ENCODE measurements at regions not wholly inside any gene's neighbourhood (a gene's known extent, or its start where the extent isn't known, plus 50 kb on each side); places are given as distances from the start of the nearest gene placed in this dataset.

- Mint-ChIP-seq H3K27ac (no peak overlapping the region), H3K9me3 (no peaks in the 10 kb centered on the region; the same call in 2 of the 3 replicates), H3K27me3 (ENCODE audit: insufficient read depth, low read depth, poor library complexity) (no peaks in the 10 kb centered on the region), H3K4me1 (no peaks in the 10 kb centered on the region), H3K36me3 (ENCODE audit: low read depth) (peaks cover 3% of the 10 kb centered on the region; the same call in 2 of the 3 replicates), H3K4me3 (no peak overlapping the region)
- TF ChIP-seq NANOG (IDR thresholded peaks at IDR 0.05; ENCODE audit: borderline replicate concordance) (no peak), EZH2 (IDR thresholded peaks at IDR 0.05; ENCODE audit: low read depth, unreplicated experiment) (no peak), POLR2AphosphoS5 (IDR thresholded peaks at IDR 0.05; ENCODE audit: low read depth) (no peak), ZNF331 (CRISPR knock-in tag; IDR thresholded peaks at IDR 0.05; ENCODE audit: low read depth) (no peak), CREB1 (CRISPR knock-in tag; IDR thresholded peaks at IDR 0.05; ENCODE audit: low read depth) (no peak), CTCF (conservative IDR thresholded peaks at IDR 0.05; ENCODE audit: low read depth in 2 of 2) (no peak), ZNF114 (CRISPR knock-in tag; IDR thresholded peaks at IDR 0.05) (no peak), STAT1 (IDR thresholded peaks at IDR 0.05; ENCODE audit: unreplicated experiment) (no peak), ETS1 (IDR thresholded peaks at IDR 0.05) (no peak), EZH2phosphoT487 (IDR thresholded peaks at IDR 0.05; ENCODE audit: unreplicated experiment) (no peak), ZNF462 (CRISPR knock-in tag; IDR thresholded peaks at IDR 0.05) (no peak), JUNB (IDR thresholded peaks at IDR 0.05; ENCODE audit: unreplicated experiment) (no peak)
- Histone ChIP-seq H3F3A (replicated peaks; ENCODE audit: low read depth) (no peaks in the 10 kb centered on the region), H3K27me3 (ENCODE audit: insufficient read depth) (no peaks in the 10 kb centered on the region), H3K36me3 (ENCODE audit: insufficient read depth) (no peaks in the 10 kb centered on the region), H2AFZ (no peak overlapping the region), H3K4me2 (no peak overlapping the region), H4K20me1 (replicated peaks; ENCODE audit: insufficient read depth) (no peaks in the 10 kb centered on the region), H3K9me2 (ENCODE audit: insufficient read depth) (no peaks in the 10 kb centered on the region), H3K27ac (ENCODE audit: low read depth) (no peak overlapping the region), H3K79me2 (replicated peaks; ENCODE audit: insufficient read depth) (no peaks in the 10 kb centered on the region), H3K4me3 (no peak overlapping the region), H3K4me1 (ENCODE audit: insufficient read depth) (no peaks in the 10 kb centered on the region)
- no peak for ATAC-seq
- no peak for DNase-seq (ENCODE audit: low spot score)
Observed at GRCh38 chrX:43315622-43316021, 340.5 kb upstream of the MAOA start.

Measured in GM23338 (cell line).